Osteoblast (primary cell): ENCODE measurements at regions not wholly inside any gene's neighbourhood (a gene's known extent, or its start where the extent isn't known, plus 50 kb on each side); places are given as distances from the start of the nearest gene placed in this dataset.

Source experiments
- DNase-seq: peaks from one replicate; pipeline ENCODE4 v3.0.0; 2011; ENCODE audit warnings: low spot score, mixed read lengths; ENCODE audit not compliant: insufficient read length; ENCODE audit errors: missing footprints
- H2AFZ ChIP-seq: 2 replicates; pipeline ENCODE4 v1.6.0; 2011; ENCODE audit warnings: mild to moderate bottlenecking, low read length
- H3K27ac ChIP-seq: 2 replicates; pipeline ENCODE4 v1.5.1; 2011; ENCODE audit warnings: mild to moderate bottlenecking, low read depth, low read length, moderate library complexity
- H3K27me3 ChIP-seq: 2 replicates; pipeline ENCODE4 v1.6.0; 2012; ENCODE audit warnings: mild to moderate bottlenecking, control low read depth, inconsistent platforms, low read length, moderate library complexity; ENCODE audit not compliant: insufficient read depth
- H3K36me3 ChIP-seq: 2 replicates; pipeline ENCODE4 v1.5.1; 2011; ENCODE audit warnings: mild to moderate bottlenecking, low read length, control low read depth, moderate library complexity; ENCODE audit not compliant: insufficient read depth
- H3K4me1 ChIP-seq: 2 replicates; pipeline ENCODE4 v1.5.1; 2011; ENCODE audit warnings: mild to moderate bottlenecking, low read length, control low read depth, moderate library complexity; ENCODE audit not compliant: insufficient read depth
- H3K4me2 ChIP-seq: 2 replicates; pipeline ENCODE4 v1.6.0; 2011; ENCODE audit warnings: mild to moderate bottlenecking, low read length; ENCODE audit not compliant: insufficient read depth
- H3K4me3 ChIP-seq: fragments of 200-600 bp; sonication (generic); 3 replicates; pipeline ENCODE4 v1.5.1; 2012; ENCODE audit warnings: mild to moderate bottlenecking, low read length, inconsistent platforms; ENCODE audit not compliant: insufficient read depth
- H3K79me2 ChIP-seq: 2 replicates; pipeline ENCODE4 v1.6.0; 2012; ENCODE audit warnings: mild to moderate bottlenecking, low read length, control low read depth, inconsistent platforms; ENCODE audit not compliant: insufficient read depth
- H3K9me3 ChIP-seq: 2 replicates; pipeline ENCODE4 v1.5.1; 2011; ENCODE audit warnings: low read depth, low read length, control low read depth
- H4K20me1 ChIP-seq: 2 replicates; pipeline ENCODE4 v1.6.0; 2012; ENCODE audit warnings: mild to moderate bottlenecking, low read length, control low read depth; ENCODE audit not compliant: insufficient read depth
- CTCF ChIP-seq: IDR thresholded peaks from 2 replicates; pipeline ENCODE4 v1.5.1; 2011; ENCODE audit warnings: mild to moderate bottlenecking, low read depth, low read length, moderate library complexity; ENCODE audit errors: extremely low read depth

- DNase-seq: no peak
- H4K20me1 ChIP-seq: no peaks in the 10 kb centered on the region
- H2AFZ ChIP-seq: no peak overlapping the region
- no peaks in the 10 kb centered on the region for H3K27me3 ChIP-seq
- no peaks in the 10 kb centered on the region for H3K79me2 ChIP-seq
- no peak overlapping the region for H3K27ac ChIP-seq
- no peaks in the 10 kb centered on the region for H3K36me3 ChIP-seq
- H3K9me3 ChIP-seq: no peaks in the 10 kb centered on the region
- no peak overlapping the region for H3K4me3 ChIP-seq
- H3K4me1 ChIP-seq: no peaks in the 10 kb centered on the region
- no peak for TF ChIP-seq CTCF
- no peak overlapping the region for H3K4me2 ChIP-seq
Measured at GRCh38 chr2:82268446-82268845, 1963.9 kb upstream of the LRRTM1 start.

DNA sequence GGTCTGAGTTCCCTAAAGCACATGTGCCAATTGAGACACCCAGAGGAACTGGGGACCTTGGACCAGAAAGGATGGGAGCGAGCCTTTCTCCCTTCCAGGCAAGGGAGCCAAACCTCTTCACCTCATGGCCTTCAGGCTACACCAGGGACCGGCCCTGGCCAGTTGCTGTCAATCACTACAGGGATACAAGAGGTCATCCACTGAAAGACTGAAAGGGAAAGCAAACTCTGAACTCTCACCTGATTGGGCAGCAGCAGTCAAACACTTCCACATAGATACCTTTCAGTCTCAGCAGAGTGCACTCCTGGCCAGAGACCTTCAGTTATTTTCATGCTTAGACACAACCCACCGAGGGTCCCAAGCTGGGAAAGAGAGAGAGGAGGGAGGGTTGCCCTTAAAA lies 1956.0 kb upstream of the LRRTM1 start:
- no peak overlapping the region for H3K4me2 ChIP-seq
- peaks cover 4% of the 10 kb centered on the region for H3K9me3 ChIP-seq
- H4K20me1 ChIP-seq: no peaks in the 10 kb centered on the region

GRCh38 chr2:82259551-82259950 lies 1955.0 kb upstream of the LRRTM1 start:
- H4K20me1 ChIP-seq: no peaks in the 10 kb centered on the region
- H3K36me3 ChIP-seq: no peaks in the 10 kb centered on the region
- peaks cover 4% of the 10 kb centered on the region for H3K9me3 ChIP-seq
- H3K27me3 ChIP-seq: no peaks in the 10 kb centered on the region
- H3K27ac ChIP-seq: no peak overlapping the region
- no peaks in the 10 kb centered on the region for H3K4me1 ChIP-seq
- H3K4me2 ChIP-seq: no peak overlapping the region
- H3K79me2 ChIP-seq: no peaks in the 10 kb centered on the region
- DNase-seq: no peak
- no peak overlapping the region for H2AFZ ChIP-seq
- no peak for TF ChIP-seq CTCF
- H3K4me3 ChIP-seq: no peak overlapping the region

More for the DNA sequence above, 1956.0 kb upstream of the LRRTM1 start:
- H3K27ac ChIP-seq: no peak overlapping the region
- no peak overlapping the region for H3K4me3 ChIP-seq
- no peaks in the 10 kb centered on the region for H3K27me3 ChIP-seq
- no peak overlapping the region for H2AFZ ChIP-seq
- H3K36me3 ChIP-seq: no peaks in the 10 kb centered on the region
- peak; percentile 31 for DNase-seq
- no peaks in the 10 kb centered on the region for H3K4me1 ChIP-seq
- H3K79me2 ChIP-seq: no peaks in the 10 kb centered on the region
- TF ChIP-seq CTCF: no peak

- TF ChIP-seq CTCF: no peak
- H3K36me3 ChIP-seq: no peaks in the 10 kb centered on the region
- no peaks in the 10 kb centered on the region for H3K27me3 ChIP-seq
- H4K20me1 ChIP-seq: no peaks in the 10 kb centered on the region
- no peak overlapping the region for H2AFZ ChIP-seq
- H3K27ac ChIP-seq: no peak overlapping the region
- no peak overlapping the region for H3K4me3 ChIP-seq
- H3K79me2 ChIP-seq: no peaks in the 10 kb centered on the region
- no peaks in the 10 kb centered on the region for H3K4me1 ChIP-seq
- no peak overlapping the region for H3K4me2 ChIP-seq
- no peak for DNase-seq
- H3K9me3 ChIP-seq: peaks cover 4% of the 10 kb centered on the region
Measured at GRCh38 chr2:82257796-82258555, 1953.4 kb upstream of the LRRTM1 start.
